ENCODE measurements at regions not wholly inside any gene's neighbourhood (a gene's known extent, or its start where the extent isn't known, plus 50 kb on each side); places are given as distances from the start of the nearest gene placed in this dataset.

DNA sequence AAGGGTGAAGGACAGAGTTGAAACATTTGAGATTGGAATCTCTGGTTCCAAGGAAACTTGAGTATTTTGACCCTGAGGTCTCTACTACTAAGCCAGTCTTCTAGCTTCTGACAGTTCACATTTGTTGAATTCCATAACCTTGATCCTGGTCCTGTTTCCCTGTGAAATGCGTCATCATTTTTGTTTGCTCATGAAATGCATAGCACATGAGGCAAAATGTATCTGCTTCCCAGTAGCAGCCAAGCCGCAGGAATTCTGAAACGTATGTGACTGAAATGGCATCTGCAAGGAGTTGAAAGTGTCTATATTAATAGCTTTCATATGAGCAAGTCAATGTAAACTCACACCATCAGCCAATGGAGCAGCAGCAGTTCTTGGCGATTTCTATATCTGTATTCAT is 307.9 kb downstream of the CSNK1G3 start:
- no peak for DNase-seq

DNA sequence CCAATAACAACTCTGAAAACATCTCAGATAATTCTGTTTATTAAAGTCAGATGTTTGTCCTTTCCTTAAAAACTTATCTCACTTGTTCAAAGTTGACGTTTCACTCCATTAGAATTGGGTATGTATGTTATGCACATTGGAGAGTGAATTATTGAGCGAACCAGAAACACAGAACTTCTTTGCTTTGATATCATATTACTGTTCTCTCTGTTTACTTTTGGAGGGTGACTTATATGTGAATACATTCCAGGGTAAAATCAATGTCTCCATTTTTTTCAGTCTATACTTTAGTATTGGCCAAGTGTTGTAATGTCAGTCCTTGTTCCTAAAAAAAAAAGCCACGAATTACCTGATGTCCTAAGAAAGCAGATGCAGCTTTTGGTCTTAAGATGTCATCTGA is 307.4 kb downstream of the CSNK1G3 start:
- no peak for DNase-seq

- no peak for DNase-seq
These were observed 305.3 kb downstream of the CSNK1G3 start for GRCh38 chr5:123817267-123817666.

- no peak for DNase-seq
These were observed 303.0 kb downstream of the CSNK1G3 start for GRCh38 chr5:123814801-123815470.

DNA sequence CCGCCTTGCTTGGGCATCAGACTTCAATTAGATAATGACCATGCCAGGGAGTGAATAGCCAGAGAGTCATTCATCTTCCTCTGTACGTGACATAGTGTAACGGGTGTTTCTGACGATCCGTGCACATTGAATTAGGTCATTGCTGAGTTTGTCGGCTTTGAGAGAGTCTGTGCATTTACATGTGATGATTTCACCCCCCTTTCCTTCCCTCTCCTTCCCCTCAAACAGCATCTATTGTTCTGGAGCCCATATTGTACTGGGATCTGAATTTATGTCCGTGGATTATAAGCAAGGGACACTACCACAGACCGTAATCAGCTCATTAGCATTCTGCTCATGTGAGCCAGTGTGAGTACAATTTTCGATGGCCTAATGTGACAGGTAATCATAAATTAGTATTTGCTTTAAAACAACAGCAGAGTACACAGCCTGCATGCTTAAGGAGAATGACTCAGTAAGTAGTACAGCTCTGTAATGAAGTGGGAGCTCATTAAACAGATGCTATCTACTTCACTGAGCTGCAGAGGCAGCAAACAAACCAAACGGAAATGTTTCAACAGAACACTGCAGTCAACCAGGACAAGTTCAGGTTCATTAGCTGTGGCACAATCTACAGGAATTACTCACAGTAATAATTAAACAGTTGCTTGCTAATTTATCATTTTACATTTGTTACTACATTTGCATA is 302.1 kb downstream of the CSNK1G3 start:
- no peak for DNase-seq

- DNase-seq, result no peak
These were observed 301.3 kb downstream of the CSNK1G3 start for GRCh38 chr5:123813264-123813663.

- DNase-seq, result no peak
These were observed 299.9 kb downstream of the CSNK1G3 start for GRCh38 chr5:123811831-123812230.

- DNase-seq, result no peak
These were observed 298.9 kb downstream of the CSNK1G3 start for GRCh38 chr5:123810746-123811340.

GRCh38 chr5:123810253-123810652 is 298.3 kb downstream of the CSNK1G3 start:
- no peak for DNase-seq

- no peak for DNase-seq
These were observed 297.7 kb downstream of the CSNK1G3 start for GRCh38 chr5:123809594-123810221.

DNA sequence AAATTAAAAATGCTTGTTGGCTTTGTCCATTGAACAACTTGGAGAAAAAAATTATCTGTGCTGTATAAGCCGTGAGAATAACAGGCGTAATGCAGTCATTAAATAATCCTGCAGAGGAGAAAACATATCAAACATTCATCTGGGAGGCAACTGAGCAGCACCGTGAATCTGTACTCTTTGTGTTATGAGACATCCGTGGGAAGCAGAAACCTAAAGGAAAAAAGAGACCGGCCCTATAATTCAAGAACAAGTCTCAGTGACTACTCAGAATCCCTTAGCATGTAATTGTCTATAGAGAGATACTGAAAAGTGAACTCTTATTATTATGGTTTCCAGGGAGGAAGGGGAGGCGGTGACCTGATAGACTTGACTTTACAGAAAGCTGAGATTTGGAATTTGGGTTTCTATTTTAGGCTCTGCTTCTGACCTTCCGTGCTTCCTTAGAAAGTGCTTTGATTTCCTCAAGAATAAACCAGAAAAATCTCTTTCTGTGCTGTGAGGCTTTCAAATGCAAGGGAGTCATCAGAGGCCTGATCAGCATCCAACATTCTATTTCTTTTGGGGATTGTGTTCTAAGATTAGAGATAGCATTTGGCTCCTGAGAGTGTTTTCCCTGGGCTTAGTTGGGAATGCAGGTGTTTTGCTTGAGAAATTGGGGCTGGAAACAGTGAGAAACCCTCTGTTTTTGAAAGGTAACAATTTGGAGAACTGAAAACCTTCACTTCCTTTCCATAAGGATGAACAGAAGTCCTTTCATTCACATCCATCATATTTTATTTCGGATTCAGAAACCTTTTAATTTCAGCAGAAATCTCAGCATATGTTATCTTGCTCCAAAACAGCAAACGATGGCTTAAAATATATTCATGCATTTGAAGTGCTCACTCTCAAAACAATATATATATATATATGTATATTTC is 296.7 kb downstream of the CSNK1G3 start:
- no peak for DNase-seq

DNA sequence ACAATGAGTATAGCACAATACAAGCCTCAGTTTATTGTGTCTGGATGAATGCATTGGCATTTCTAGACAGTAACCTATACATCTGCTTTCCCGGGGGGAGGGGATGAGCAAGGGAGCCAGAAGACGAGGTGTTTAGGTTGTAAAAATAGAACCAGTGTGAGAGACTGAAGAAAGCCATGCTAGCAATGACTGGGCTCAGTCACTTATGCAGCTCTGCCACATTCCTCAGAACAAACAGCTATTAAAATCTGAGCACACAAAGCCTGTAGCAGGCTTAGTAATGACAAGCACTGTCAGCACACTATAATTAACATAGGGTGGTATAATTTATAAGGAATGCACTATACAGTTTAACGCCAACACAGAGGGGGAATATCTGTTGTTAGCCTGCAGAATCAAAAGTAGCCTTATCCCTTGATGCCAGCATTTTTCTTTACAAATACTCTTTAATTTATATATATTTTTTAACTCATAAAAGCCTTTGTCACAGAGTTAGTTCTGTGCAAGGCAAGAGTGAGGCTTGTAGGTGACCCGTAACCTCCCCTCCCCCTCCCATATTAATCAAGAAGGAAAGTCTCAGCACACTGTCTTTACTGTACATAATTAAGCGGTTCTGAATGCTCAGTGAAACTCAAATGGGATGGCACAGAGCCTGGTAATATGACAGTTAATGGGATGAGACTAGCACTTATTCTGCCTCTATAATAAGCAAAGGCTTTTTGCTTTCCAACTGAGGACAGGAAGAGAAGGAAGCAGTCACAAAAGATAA is 295.4 kb downstream of the CSNK1G3 start:
- no peak for DNase-seq

DNA sequence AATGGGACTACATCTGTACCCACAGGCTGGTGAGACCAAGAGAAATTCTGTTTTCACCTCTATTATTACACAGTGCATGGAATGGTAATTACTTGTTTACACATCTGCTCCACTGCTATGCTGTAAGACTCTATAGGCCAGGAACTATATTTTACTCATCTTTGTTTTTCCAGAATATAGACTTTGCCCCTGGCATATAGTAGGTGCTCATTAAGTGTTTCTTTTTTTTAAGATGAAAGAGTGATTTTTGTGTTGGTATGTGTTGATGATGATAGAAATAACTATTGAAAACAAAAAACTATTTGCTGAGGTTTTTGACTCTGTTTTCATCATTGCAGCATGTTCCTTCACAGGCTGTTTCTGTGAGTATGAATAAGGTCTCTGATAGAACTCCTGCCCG is 294.7 kb downstream of the CSNK1G3 start:
- DNase-seq, result no peak

DNA sequence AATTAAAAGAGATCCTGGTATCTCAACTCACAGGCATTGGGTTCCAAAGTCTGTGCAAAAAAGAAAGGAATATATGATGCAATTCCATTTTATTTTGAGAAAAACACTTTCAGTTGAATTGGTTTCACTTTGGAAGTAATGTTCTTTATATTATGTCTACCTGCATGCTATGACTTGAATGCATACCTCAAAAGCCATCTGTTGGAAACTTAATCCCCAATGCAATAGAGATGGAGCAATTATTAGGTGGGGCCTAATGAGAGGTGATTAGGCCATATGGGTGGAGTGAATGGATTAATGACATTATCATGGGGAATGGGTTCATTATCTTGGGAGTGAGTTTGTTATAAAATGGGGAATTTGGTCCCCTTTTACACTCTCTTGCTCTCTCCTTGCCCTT is 293.3 kb downstream of the CSNK1G3 start:
- no peak for DNase-seq

GRCh38 chr5:123803359-123803758 is 291.4 kb downstream of the CSNK1G3 start:
- no peak for DNase-seq

DNA sequence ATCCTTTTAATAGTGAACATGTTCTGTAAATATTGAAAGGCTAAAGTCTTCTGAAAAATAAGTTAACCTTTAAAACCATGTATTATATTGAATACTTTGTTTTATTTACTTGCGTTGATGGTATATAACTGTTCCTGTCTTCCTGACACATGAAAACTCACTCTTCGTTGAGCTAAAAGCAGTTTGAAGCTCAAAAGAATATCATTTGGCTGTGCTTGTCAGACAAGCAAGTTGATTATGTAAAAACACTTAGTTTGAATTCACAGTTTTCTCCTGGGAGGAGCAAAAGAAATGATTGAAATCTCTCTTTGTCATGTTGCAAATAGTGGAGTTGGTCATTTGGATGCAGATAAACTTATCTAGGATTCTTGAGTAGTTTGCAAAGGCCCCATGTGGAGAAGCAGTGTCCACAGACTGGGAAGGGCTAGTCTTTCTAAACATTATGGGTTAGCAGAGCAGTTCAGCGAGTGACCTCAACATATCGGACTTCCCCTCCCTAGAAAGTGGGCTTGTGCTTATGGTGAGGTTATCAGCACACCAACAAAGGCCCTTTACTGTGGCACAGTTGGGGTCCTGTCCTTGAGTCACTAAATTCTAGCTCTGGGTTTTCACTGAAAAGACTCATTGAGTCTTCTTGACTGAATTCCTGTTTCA is 290.4 kb downstream of the CSNK1G3 start:
- no peak for DNase-seq

GRCh38 chr5:123800640-123801039 is 288.7 kb downstream of the CSNK1G3 start:
- no peak for DNase-seq

- DNase-seq, result no peak
These were observed 283.7 kb downstream of the CSNK1G3 start for GRCh38 chr5:123795688-123796087.

DNA sequence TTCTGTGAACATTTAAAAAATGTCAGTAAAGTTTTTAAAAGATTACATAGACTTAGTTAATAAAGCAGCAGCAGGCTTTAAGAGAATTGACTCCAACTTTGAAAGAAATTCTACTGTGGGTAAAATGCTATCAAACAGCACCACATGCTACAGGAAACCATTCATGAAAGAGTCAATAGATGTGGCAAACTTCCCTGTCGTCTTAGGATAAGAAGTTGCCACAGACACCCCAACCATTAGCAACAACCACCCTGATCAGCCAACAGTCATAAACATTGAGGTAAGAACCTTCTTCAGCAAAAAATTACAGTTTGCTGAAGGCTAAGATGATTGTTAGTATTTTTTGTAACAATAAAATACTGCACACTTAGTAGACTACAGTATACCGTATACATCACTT is 278.2 kb downstream of the CSNK1G3 start:
- no peak for DNase-seq

GRCh38 chr5:123787635-123788034 is 275.7 kb downstream of the CSNK1G3 start:
- no peak for DNase-seq

- DNase-seq, result no peak
These were observed 275.2 kb downstream of the CSNK1G3 start for GRCh38 chr5:123787136-123787535.

All from activated CD4-positive, alpha-beta T cell treated with anti-CD3 and anti-CD28 coated beads, Interleukin-2, amount 50 U/mL, for 1 hour (primary cell).